HG03571 (cell line): ENCODE measurements at regions not wholly inside any gene's neighbourhood (a gene's known extent, or its start where the extent isn't known, plus 50 kb on each side); places are given as distances from the start of the nearest gene placed in this dataset.

Experiments used
- ATAC-seq: cut with Tn5 transposase; IDR thresholded peaks from one replicate; pipeline ENCODE4 v1.9.1; 2021; ENCODE audit not compliant: unreplicated experiment

DNA sequence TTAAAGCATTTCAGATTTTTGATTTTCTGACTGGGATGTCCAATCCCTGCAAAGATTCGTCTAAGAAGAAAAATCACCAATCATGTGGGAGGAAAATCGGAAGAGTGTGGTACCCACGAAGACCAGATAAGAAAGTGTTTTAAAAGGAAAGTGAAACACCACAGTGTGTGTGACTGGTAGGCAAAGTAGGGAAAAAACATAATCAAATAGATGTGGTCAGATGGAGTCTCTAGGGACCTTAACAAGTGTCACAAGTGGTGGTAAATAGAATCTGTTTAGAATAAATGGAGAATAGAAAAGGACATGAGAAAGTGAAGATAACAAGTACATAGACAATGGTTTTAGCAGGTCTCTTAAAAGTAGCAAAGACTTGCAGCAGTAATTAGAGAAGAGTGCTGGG lies 154.6 kb downstream of the SLC30A10 start:
- ATAC-seq = peak; percentile 98

- ATAC-seq = no peak
Measured at GRCh38 chr1:219773110-219773509, 155.2 kb downstream of the SLC30A10 start.

DNA sequence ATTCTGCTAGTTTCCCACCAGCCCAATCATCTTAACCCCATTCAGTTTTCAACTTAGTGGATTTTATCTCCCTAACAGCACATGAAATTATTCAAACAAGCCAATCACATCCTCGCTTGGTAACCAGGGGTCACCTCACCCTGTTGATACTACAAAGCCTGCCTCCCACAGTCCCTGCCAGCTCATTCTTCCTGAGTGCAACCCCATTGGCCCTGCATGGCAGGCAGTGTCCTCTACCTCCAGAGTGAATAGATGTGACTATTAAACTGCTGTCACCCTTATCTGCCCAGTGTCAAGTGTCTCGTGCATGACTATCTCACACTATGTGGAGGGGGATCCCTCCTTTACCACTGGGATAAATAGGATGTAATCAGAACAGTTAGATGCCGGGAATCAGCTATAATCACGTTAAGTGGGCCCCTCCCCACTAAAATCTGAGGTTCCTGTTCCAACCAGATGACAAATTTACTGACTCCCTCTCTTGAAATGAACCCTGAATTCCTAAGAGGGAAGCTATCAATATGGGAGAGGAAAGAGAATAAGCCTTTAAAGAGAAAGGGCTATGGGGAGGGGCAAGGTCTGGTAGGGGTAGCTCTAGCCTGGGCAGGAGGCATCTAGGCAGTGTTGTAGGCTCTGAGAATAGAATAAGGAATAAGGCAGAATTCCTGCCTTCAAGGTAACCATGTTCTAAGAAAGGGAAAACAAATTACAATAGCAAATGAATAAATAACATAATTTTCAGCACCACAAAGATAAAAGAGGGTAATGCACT lies 155.9 kb downstream of the SLC30A10 start:
- ATAC-seq = no peak

DNA sequence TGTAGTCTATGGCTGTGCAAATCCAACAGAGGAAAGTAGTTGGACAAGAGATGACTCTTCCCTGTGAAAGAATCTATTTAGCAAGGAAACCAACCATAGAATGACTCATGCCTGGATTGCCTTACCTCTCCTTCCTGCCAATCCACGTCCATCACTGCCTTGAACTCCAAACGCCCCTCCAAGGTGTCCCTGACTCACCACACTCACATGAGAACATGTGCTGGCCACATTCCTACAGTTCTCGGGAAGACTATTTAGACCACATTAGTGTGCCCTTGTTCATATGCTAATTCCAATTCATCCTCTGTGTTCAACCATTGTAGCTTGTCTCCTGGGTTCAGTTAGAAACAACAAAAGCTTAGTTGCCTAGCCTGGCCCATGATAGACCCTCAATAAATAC lies 157.3 kb downstream of the SLC30A10 start:
- ATAC-seq = no peak

- no peak for ATAC-seq
Measured at GRCh38 chr1:219763321-219763720, 150.4 kb upstream of the ZC3H11B start.

DNA sequence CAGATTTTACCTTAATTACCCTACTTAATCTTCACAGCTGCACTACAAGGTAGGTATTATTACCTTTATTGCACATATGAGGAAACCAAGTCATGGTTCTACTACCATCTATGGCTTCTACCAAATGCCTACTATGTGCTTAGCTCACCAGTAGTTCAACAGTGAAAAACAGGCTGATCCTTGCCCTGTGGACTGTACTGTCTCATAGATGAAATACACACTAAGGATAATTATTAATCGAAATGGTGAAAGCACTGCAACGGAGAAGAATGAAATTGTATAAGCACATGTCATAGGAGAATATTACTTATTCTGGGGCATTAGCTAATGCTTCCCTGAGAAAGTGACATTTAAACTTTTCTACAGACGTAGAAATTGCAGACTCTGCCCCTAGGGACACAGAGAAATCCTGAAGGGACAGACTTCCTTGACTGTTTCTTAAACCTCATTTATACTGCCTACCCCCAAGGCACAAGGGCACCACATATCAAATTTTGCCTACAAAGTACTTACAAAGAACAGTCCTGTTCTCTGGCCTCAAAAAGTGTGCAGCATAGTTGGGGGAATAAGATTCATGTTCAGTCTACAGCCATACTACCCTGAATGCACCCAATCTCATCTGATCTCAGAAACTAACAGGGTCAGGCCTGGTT lies 148.4 kb upstream of the ZC3H11B start:
- no peak for ATAC-seq

DNA sequence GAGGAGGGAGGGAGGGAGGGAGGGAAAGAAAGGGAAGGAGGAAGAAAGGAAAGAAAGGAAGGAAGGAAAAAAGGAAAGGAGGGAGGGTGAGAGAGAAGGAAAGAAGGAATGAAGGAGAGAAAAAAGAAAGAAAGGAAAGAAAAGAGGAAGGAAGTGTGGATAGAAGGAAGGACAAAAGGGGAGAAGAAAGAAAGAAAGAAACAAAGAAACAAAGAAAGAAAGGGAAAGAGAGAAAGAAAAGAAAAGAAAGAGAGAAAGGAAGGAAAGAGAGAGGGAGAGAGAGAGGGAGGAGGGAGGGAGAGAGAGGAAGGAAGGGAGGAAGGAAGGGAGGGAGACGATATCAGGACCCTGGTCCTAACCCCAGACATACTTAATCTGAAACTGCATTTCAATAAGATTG lies 146.2 kb upstream of the ZC3H11B start:
- no peak for ATAC-seq

- ATAC-seq = no peak
Measured at GRCh38 chr1:219757890-219758289, 145.0 kb upstream of the ZC3H11B start.

GRCh38 chr1:219755234-219755633 lies 142.3 kb upstream of the ZC3H11B start:
- no peak for ATAC-seq

- ATAC-seq = no peak
Measured at GRCh38 chr1:219754767-219755166, 141.9 kb upstream of the ZC3H11B start.

DNA sequence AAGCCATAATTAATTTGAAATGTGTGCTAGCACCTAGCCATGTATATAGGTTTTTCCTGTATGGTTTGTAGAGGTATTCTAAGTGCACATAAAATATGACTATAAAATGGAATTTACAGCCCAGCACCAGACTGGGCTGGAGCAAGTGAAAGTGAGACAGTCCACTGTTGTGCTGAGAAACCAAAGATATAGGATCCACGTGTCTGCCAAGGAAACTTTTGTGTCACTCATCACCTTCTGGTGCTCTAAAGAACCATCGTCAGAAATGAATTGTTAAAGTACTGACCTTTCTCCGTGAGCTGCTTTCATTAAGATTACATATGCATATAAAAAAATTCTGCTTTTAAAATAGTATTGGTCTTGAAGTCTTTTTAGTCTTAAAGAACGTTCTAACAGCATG lies 141.0 kb upstream of the ZC3H11B start:
- no peak for ATAC-seq

DNA sequence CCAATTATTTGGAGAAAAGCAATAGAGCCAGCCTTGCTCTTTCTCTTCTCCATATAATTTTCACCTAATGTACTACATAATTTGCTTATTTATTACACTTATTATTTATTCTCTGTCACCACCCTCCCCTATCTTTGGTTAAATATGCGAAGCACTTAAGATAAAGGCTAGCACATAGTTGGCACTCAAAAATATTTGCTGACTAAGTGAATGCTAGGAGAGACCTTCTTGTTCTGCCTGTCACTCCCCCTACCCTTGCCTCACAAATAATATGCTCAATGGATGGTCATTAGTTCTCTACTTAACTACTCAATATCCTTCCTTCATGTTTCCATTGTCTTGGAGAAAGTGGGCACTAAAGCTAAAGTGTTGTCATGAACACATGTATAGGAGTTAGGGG lies 139.7 kb upstream of the ZC3H11B start:
- no peak for ATAC-seq

DNA sequence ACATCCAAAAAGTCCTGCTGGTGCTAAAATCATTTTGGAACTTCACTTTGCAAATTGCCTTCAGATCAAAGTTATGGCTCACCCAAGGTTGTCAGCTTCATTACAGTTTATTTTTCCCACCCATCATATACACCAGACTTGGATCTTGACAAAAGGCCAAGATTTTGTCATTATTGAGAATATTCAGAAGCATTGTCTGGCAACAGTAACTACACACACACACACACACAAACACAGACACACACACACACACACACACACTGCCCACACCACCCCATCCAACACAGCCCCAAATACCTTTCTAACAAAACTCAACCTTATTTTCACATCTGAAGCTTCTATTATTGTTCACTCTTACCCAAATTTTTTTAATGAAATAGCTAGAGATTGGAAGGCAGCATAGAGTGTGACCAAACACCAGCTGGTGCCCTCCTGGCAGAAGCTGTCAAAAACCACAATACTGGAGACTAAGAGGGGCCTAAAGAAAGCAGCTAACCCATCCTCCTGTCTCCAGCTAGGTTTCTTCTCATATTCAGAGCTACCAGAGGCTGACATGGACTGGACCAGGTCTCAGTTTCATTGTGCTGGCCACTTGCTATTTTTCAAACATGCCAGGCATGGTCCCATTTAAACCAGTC lies 139.1 kb upstream of the ZC3H11B start:
- ATAC-seq = no peak

- ATAC-seq = no peak
Measured at GRCh38 chr1:219749370-219749769, 136.5 kb upstream of the ZC3H11B start.

- ATAC-seq = no peak
Measured at GRCh38 chr1:219746141-219746540, 133.2 kb upstream of the ZC3H11B start.

GRCh38 chr1:219744652-219745469 lies 132.0 kb upstream of the ZC3H11B start:
- ATAC-seq = no peak

DNA sequence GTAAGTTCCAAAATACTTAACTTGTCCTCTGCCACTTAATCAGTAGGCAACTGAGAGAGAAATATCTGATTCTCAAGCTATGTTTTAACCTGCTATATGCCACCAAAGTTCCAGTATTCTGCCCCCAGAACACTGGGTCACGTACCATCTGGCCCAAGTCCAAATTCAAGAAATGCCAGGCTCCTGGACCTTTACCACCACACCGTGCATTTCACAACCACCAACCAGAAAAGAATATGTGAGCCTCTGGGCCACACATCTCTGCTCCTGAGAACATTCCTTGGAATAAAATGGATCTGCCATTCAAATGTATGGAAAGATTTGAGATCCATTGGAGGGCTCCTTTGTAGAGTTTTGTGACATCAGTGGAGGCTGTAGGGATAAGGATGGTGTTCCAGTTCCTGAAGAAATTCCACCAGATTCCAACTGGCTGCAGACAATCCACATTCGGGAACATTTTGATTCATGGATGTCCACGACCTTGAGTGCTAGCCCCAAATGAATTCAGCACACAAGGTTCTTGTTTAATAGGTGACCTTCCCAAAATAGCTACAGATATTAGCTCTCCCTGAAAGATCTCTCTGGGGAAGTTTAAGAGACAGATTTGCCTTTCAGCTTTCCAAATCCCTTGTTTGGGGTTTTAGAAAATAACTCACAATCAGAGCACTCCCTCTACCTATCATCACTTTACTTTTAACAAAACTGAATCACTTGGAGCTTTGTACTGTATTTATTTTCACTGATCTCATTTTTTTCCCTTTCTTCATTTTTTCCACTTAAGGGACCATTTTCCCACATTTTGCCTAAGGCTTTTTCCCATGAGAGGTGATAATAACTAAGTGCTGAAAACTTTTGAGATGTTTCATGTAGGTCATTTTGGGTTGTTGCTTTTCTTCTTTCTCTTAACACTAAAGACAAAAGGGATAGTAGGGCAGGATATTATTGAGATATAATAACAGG lies 128.4 kb upstream of the ZC3H11B start:
- ATAC-seq = no peak

GRCh38 chr1:219733511-219734174 lies 120.7 kb upstream of the ZC3H11B start:
- no peak for ATAC-seq

GRCh38 chr1:219732814-219733491 lies 120.0 kb upstream of the ZC3H11B start:
- no peak for ATAC-seq
